H1 (cell line): ENCODE measurements at regions not wholly inside any gene's neighbourhood (a gene's known extent, or its start where the extent isn't known, plus 50 kb on each side); places are given as distances from the start of the nearest gene placed in this dataset.
"Not testable (repeated sequence)": the region's sequence is repeated elsewhere in the genome, so short reads cannot be mapped to it uniquely, and the experiment has no call there.

Source experiments
- CTCF ChIA-PET: fragments of 300-600 bp; sonication (Branson Sonifier 250); formaldehyde crosslinking; loops from one replicate; lab custom pipeline; 2021; ENCODE audit not compliant: partially characterized antibody; lab: Charles Lee
- POLR2A ChIA-PET: fragments of 300-600 bp; sonication (Branson Sonifier 250); formaldehyde crosslinking; loops from one replicate; lab custom pipeline; 2021; ENCODE audit warnings: inconsistent platforms; ENCODE audit not compliant: partially characterized antibody; lab: Charles Lee
- DNase-seq, 2 experiments: peaks; one replicate each; pipeline versions ENCODE4 v3.0.0 to v3.0.0-alpha.2; 2010 to 2022; ENCODE audit warnings: low spot score in 2 of 2, low read depth in 1 of 2, mixed read lengths in 1 of 2
- FAIRE-seq: peaks from 2 replicates; lab custom pipeline; 2011; peaks lifted over from hg19 to GRCh38; lab: Jason Lieb, UNC
- H2AFZ ChIP-seq: 2 replicates; pipeline ENCODE4 v1.8.1; 2012; ENCODE audit warnings: low read length, inconsistent platforms
- H2AK5ac ChIP-seq: 2 replicates; pipeline ENCODE4 v1.6.1; 2013; ENCODE audit warnings: low read depth, low read length
- H2BK120ac ChIP-seq: replicated peaks from 2 replicates; pipeline ENCODE3; 2013; ENCODE audit warnings: low read depth, low read length, inconsistent platforms
- H2BK12ac ChIP-seq: 2 replicates; pipeline ENCODE4 v1.6.1; 2013; ENCODE audit warnings: low read depth, low read length
- H2BK15ac ChIP-seq: 2 replicates; pipeline ENCODE4 v1.6.1; 2013; ENCODE audit warnings: low read length
- H2BK20ac ChIP-seq: 2 replicates; pipeline ENCODE4 v1.6.1; 2013; ENCODE audit warnings: low read length
- H2BK5ac ChIP-seq: 2 replicates; pipeline ENCODE4 v1.6.1; 2013; ENCODE audit warnings: low read depth, low read length
- H3K14ac ChIP-seq: 2 replicates; pipeline ENCODE4 v1.6.1; 2013; ENCODE audit warnings: inconsistent platforms; ENCODE audit not compliant: insufficient read length
- H3K18ac ChIP-seq: 2 replicates; pipeline ENCODE4 v1.6.1; 2013; ENCODE audit warnings: low read length; ENCODE audit errors: extremely low read depth
- H3K23ac ChIP-seq: 2 replicates; pipeline ENCODE4 v1.6.1; 2013; ENCODE audit warnings: inconsistent platforms; ENCODE audit not compliant: insufficient read length
- H3K23me2 ChIP-seq: 2 replicates; pipeline ENCODE4 v1.6.1; 2013; ENCODE audit warnings: low read depth, low read length
- H3K27ac ChIP-seq: 2 replicates; pipeline ENCODE4 v1.6.1; 2011; ENCODE audit warnings: low read depth, low read length, inconsistent platforms
- H3K27me3 ChIP-seq, 4 experiments: replicated peaks in 1 of 4; 1 replicate in 1 of 4; 2 replicates in 3 of 4; pipeline versions ENCODE4 v1.6.1 to v1.8.1; 2011 to 2013; ENCODE audit warnings: low read length in 3 of 4, mild to moderate bottlenecking in 3 of 4, inconsistent platforms in 2 of 4, mixed read lengths in 2 of 4, moderate library complexity in 1 of 4; ENCODE audit not compliant: control insufficient read depth in 3 of 4, insufficient read depth in 3 of 4; ENCODE audit errors: extremely low read depth in 1 of 4
- H3K36me3 ChIP-seq, 4 experiments: 2 replicates each; pipeline versions ENCODE4 v1.6.1 to v1.8.1; 2011 to 2013; ENCODE audit warnings: mild to moderate bottlenecking in 4 of 4, low read length in 3 of 4, moderate library complexity in 2 of 4, control low read depth in 1 of 4, inconsistent platforms in 1 of 4; ENCODE audit not compliant: insufficient read depth in 4 of 4, control insufficient read depth in 2 of 4
- H3K4ac ChIP-seq: replicated peaks from 2 replicates; pipeline ENCODE3; 2013; ENCODE audit warnings: low read length, low read depth, mixed read lengths, inconsistent platforms; ENCODE audit not compliant: insufficient read length
- H3K4me1 ChIP-seq, 4 experiments: replicated peaks in 1 of 4; 1 replicate in 1 of 4; 2 replicates in 3 of 4; pipeline versions ENCODE4 v1.6.1 to v1.8.1; 2011 to 2013; ENCODE audit warnings: low read length in 3 of 4, inconsistent platforms in 2 of 4, mixed read lengths in 1 of 4; ENCODE audit not compliant: insufficient read depth in 4 of 4, control insufficient read depth in 3 of 4
- H3K4me2 ChIP-seq, 2 experiments: 2 replicates each; pipeline versions ENCODE4 v1.6.1 to v1.8.1; 2011 to 2013; ENCODE audit warnings: low read depth in 2 of 2, low read length in 2 of 2, control low read depth in 1 of 2, inconsistent platforms in 1 of 2, mild to moderate bottlenecking in 1 of 2; ENCODE audit not compliant: insufficient read depth in 1 of 2
- H3K4me3 ChIP-seq, 4 experiments: fragments of 200-600, 300-600 bp in 1 of 4; sonication (generic), shearing (Covaris generic), sonication (Bioruptor Twin) in 1 of 4; 2 replicates each; pipeline versions ENCODE4 v1.5.1 to v1.8.1; 2011 to 2016; ENCODE audit warnings: low read length in 4 of 4, low read depth in 3 of 4, control low read depth in 2 of 4, inconsistent platforms in 2 of 4, mild to moderate bottlenecking in 2 of 4, mixed read lengths in 1 of 4, moderate library complexity in 1 of 4; ENCODE audit not compliant: insufficient read depth in 2 of 4; ENCODE audit errors: extremely low read depth in 1 of 4
- H3K56ac ChIP-seq: replicated peaks from 2 replicates; pipeline ENCODE3; 2013; ENCODE audit warnings: low read depth, mild to moderate bottlenecking, mixed read lengths, low read length, inconsistent platforms; ENCODE audit not compliant: insufficient read length
- H3K79me1 ChIP-seq: 2 replicates; pipeline ENCODE4 v1.6.1; 2013; ENCODE audit warnings: low read depth, low read length, control low read depth
- H3K79me2 ChIP-seq, 2 experiments: 2 replicates each; pipeline versions ENCODE4 v1.6.1 to v1.8.1; 2012 to 2013; ENCODE audit warnings: low read length in 2 of 2, mild to moderate bottlenecking in 2 of 2, inconsistent platforms in 1 of 2; ENCODE audit not compliant: insufficient read depth in 2 of 2, control insufficient read depth in 1 of 2
- H3K9ac ChIP-seq, 4 experiments: replicated peaks in 1 of 4; 1 replicate in 1 of 4; 2 replicates in 3 of 4; pipeline versions ENCODE4 v1.6.1 to v1.8.1; 2011 to 2013; ENCODE audit warnings: low read depth in 3 of 4, low read length in 3 of 4, control low read depth in 2 of 4, mild to moderate bottlenecking in 2 of 4, moderate library complexity in 2 of 4, inconsistent platforms in 1 of 4; ENCODE audit errors: extremely low read depth in 1 of 4
- H3K9me3 ChIP-seq, 2 experiments: 2 replicates each; pipeline versions ENCODE4 v1.6.1 to v1.8.1; 2012 to 2013; ENCODE audit warnings: mild to moderate bottlenecking in 2 of 2, moderate library complexity in 2 of 2, control low read depth in 1 of 2, inconsistent platforms in 1 of 2, low read depth in 1 of 2, low read length in 1 of 2, mixed read lengths in 1 of 2; ENCODE audit not compliant: insufficient read depth in 2 of 2
- H4K20me1 ChIP-seq, 2 experiments: replicated peaks in 1 of 2; 2 replicates each; pipeline versions ENCODE3 to v1.8.1; 2011 to 2013; ENCODE audit warnings: inconsistent platforms in 2 of 2, low read length in 2 of 2, mild to moderate bottlenecking in 1 of 2; ENCODE audit not compliant: insufficient read depth in 2 of 2, control insufficient read depth in 1 of 2
- H4K5ac ChIP-seq: 2 replicates; pipeline ENCODE4 v1.6.1; 2013; ENCODE audit warnings: low read length, low read depth, mixed read lengths, inconsistent platforms; ENCODE audit not compliant: insufficient read length
- H4K8ac ChIP-seq: 2 replicates; pipeline ENCODE4 v1.8.0; 2013; ENCODE audit warnings: mild to moderate bottlenecking, moderate library complexity, low read length, inconsistent platforms; ENCODE audit not compliant: insufficient read depth; ENCODE audit errors: extremely low read depth
- H4K91ac ChIP-seq: replicated peaks from 2 replicates; pipeline ENCODE3; 2013; ENCODE audit warnings: low read length, mixed read lengths, inconsistent platforms; ENCODE audit not compliant: insufficient read length
- WGBS, 2 experiments: shearing (Covaris generic) in 1 of 2; methylation state at CpG; one replicate each; pipeline versions ENCODE4 v1.1.6 to v1.1.7; 2013 to 2015; ENCODE audit warnings: low lambda C conversion rate in 2 of 2, mixed read lengths in 2 of 2, inconsistent platforms in 1 of 2, low coverage in 1 of 2, missing lambda C conversion rate in 1 of 2; ENCODE audit not compliant: insufficient replicate concordance in 2 of 2, insufficient coverage in 1 of 2, insufficient read length in 1 of 2; ENCODE audit errors: extremely low coverage in 1 of 2, missing lambda C conversion rate in 1 of 2; 5-methylcytosine and 5-hydroxymethylcytosine counted together

DNA sequence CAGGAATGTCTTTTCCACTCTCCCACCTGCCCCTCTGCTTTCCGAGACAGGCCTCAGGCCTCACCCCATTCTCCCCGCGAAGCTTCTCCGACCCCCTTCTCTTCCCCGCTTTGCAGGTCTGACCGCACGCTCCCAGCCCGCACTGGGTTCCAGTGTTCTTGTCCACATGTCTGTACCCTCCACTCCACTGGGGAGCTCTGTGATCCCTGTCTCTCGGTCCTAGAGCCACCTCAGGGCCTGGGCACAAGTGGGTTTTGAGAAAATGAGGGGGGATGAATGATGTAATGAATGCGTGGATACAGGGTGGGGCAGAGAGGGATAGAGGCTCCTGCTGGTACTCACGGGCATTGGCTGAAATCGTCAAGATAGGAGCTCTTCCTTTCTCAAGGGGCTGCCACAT lies 2898.9 kb downstream of the RPIA start:
- not testable (repeated sequence) for H3K4ac ChIP-seq, FAIRE-seq
- WGBS, 2 experiments = 90% methylated on average over 12 of the region's 12 CpGs; no CpG with 5 or more reads in 1 of the 2 experiments

DNA sequence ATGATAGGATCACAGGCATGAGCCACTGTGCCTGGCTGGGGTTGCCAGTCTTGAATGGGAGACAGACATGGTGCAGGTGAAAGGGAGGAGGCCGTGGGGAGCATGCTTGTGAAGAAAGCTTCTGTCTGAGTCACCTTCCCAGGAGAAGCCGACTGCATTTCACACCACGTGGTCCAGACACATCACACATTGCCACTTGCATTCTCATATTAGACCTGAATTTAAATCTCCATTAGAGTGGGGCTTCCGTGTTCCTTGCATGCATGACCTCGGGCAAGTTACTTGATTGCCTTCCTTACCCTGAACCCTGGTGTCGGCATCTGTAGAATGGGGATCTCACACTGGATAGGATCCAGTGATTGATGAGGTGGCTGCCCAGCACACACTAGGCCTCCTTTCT lies 2899.6 kb downstream of the RPIA start:
- H3K27ac ChIP-seq, H4K8ac ChIP-seq, H3K23ac ChIP-seq, H3K4me2 ChIP-seq, H3K79me2 ChIP-seq, H3K4ac ChIP-seq, DNase-seq, H3K23me2 ChIP-seq, CTCF ChIA-PET, H3K4me1 ChIP-seq, H3K4me3 ChIP-seq, FAIRE-seq, H3K9ac ChIP-seq, H4K5ac ChIP-seq, H3K36me3 ChIP-seq, H2BK12ac ChIP-seq, H2AK5ac ChIP-seq, H4K20me1 ChIP-seq, H3K14ac ChIP-seq, H3K79me1 ChIP-seq, H3K18ac ChIP-seq, H2BK5ac ChIP-seq, H3K56ac ChIP-seq, POLR2A ChIA-PET, H2BK120ac ChIP-seq, H2AFZ ChIP-seq, H2BK15ac ChIP-seq, H4K91ac ChIP-seq, H2BK20ac ChIP-seq: not testable (repeated sequence)
- peaks cover 2 to 13% (median 9%) of the 10 kb centered on the region in 4 experiments for H3K27me3 ChIP-seq
- 88% methylated on average over 6 of the region's 6 CpGs; no CpG with 5 or more reads in 1 of the 2 experiments for WGBS, 2 experiments
- peaks cover 2 to 26% of the 10 kb centered on the region in 2 experiments; a peak in 3 of 4 replicates for H3K9me3 ChIP-seq

More for the DNA sequence above, 2898.9 kb downstream of the RPIA start:
- DNase-seq, H3K18ac ChIP-seq, H3K4me2 ChIP-seq, H3K9ac ChIP-seq, H2AK5ac ChIP-seq, H4K8ac ChIP-seq, H4K5ac ChIP-seq, CTCF ChIA-PET, POLR2A ChIA-PET, H2BK15ac ChIP-seq, H2BK12ac ChIP-seq, H2BK120ac ChIP-seq, H4K20me1 ChIP-seq, H3K4me3 ChIP-seq, H2BK20ac ChIP-seq, H2BK5ac ChIP-seq, H3K36me3 ChIP-seq, H3K14ac ChIP-seq, H3K4me1 ChIP-seq, H3K79me1 ChIP-seq, H2AFZ ChIP-seq, H3K23ac ChIP-seq, H3K23me2 ChIP-seq, H4K91ac ChIP-seq, H3K79me2 ChIP-seq, H3K56ac ChIP-seq, H3K27ac ChIP-seq: not testable (repeated sequence)
- Histone ChIP-seq H3K27me3 (peaks cover 2 to 13% (median 9%) of the 10 kb centered on the region in 4 experiments), H3K9me3 (peaks cover 2 to 24% of the 10 kb centered on the region in 2 experiments; a peak in 3 of 4 replicates)
